NB4 (cell line): ENCODE measurements at regions not wholly inside any gene's neighbourhood (a gene's known extent, or its start where the extent isn't known, plus 50 kb on each side); places are given as distances from the start of the nearest gene placed in this dataset.

ENCODE experiments used
- DNase-seq: peaks from one replicate; pipeline ENCODE4 v3.0.0; 2010; ENCODE audit warnings: low read depth
- H3K4me3 ChIP-seq: one replicate; pipeline ENCODE4 v1.5.1; 2011; ENCODE audit warnings: mild to moderate bottlenecking, low read depth, low read length, moderate library complexity
- CTCF ChIP-seq: IDR thresholded peaks from one replicate; pipeline ENCODE4 v1.5.1; 2012; ENCODE audit warnings: low read depth, low read length
- MAX ChIP-seq: IDR thresholded peaks from 2 replicates; pipeline ENCODE4 v1.6.1; 2011; ENCODE audit warnings: low read depth, low read length
- MYC ChIP-seq: IDR thresholded peaks from 2 replicates; pipeline ENCODE4 v1.6.1; 2011; ENCODE audit warnings: low read depth, low read length
- POLR2A ChIP-seq: IDR thresholded peaks from 2 replicates; pipeline ENCODE4 v1.6.1; 2011; ENCODE audit warnings: mild to moderate bottlenecking; ENCODE audit not compliant: insufficient read length; ENCODE audit errors: extremely low read depth

- no peak overlapping the region for H3K4me3 ChIP-seq
- TF ChIP-seq CTCF, result no peak
- TF ChIP-seq POLR2A, result no peak
- TF ChIP-seq MYC, result no peak
- TF ChIP-seq MAX, result no peak
- DNase-seq, result no peak
These were observed 134.1 kb downstream of the RPLP1 start for GRCh38 chr15:69586721-69587120.

GRCh38 chr15:69587723-69588426 lies 135.3 kb downstream of the RPLP1 start:
- H3K4me3 ChIP-seq, result no peak overlapping the region
- TF ChIP-seq CTCF, result no peak
- no peak for TF ChIP-seq MAX

GRCh38 chr15:69590201-69590710 lies 137.6 kb downstream of the RPLP1 start:
- H3K4me3 ChIP-seq, result no peak overlapping the region
- no peak for TF ChIP-seq CTCF
- no peak for TF ChIP-seq MYC
- no peak for TF ChIP-seq MAX
- no peak for TF ChIP-seq POLR2A
- DNase-seq, result no peak

More at GRCh38 chr15:69587723-69588426, 135.3 kb downstream of the RPLP1 start:
- DNase-seq, result peak; percentile 23

- no peak for DNase-seq
- TF ChIP-seq CTCF (no peak), MAX (no peak), POLR2A (no peak), MYC (no peak)
These were observed 138.4 kb downstream of the RPLP1 start for GRCh38 chr15:69590932-69591524.

GRCh38 chr15:69591905-69592508 lies 139.4 kb downstream of the RPLP1 start:
- no peak for DNase-seq
- no peak overlapping the region for H3K4me3 ChIP-seq
- TF ChIP-seq CTCF, result no peak
- no peak for TF ChIP-seq MYC
- no peak for TF ChIP-seq POLR2A
- TF ChIP-seq MAX, result no peak

More at GRCh38 chr15:69590932-69591524, 138.4 kb downstream of the RPLP1 start:
- H3K4me3 ChIP-seq, result no peak overlapping the region
